Cardiac muscle cell (in vitro differentiated cells and primary cell): ENCODE measurements at regions not wholly inside any gene's neighbourhood (a gene's known extent, or its start where the extent isn't known, plus 50 kb on each side); places are given as distances from the start of the nearest gene placed in this dataset.

ENCODE experiments used
- DNase-seq, 2 donors: peaks; one replicate each; pipeline versions ENCODE4 v3.0.0 to v3.0.0-alpha.2; 2010 to 2017; ENCODE audit warnings: low read depth in 1 of 2, low spot score in 1 of 2
- H3K27ac ChIP-seq: fragments of 200-600 bp; sonication (generic); 2 replicates; pipeline ENCODE4 v1.5.1; 2016
- H3K27me3 ChIP-seq: fragments of 200-600 bp; sonication (generic); 2 replicates; pipeline ENCODE4 v1.6.0; 2016; ENCODE audit warnings: control low read depth
- H3K36me3 ChIP-seq: fragments of 200-600 bp; sonication (generic); 2 replicates; pipeline ENCODE4 v1.5.1; 2016; ENCODE audit warnings: control low read depth
- H3K4me1 ChIP-seq: fragments of 200-600 bp; sonication (generic); 2 replicates; pipeline ENCODE4 v1.8.1; 2017; ENCODE audit warnings: low read depth, mild to moderate bottlenecking, mixed run types
- H3K4me3 ChIP-seq: fragments of 200-600 bp; sonication (generic); 2 replicates; pipeline ENCODE4 v1.5.1; 2016; ENCODE audit warnings: mild to moderate bottlenecking
- H3K9me3 ChIP-seq: fragments of 200-600 bp; sonication (generic); 2 replicates; pipeline ENCODE4 v1.5.1; 2017; ENCODE audit warnings: low read depth, mild to moderate bottlenecking, control low read depth
- CTCF ChIP-seq: IDR thresholded peaks from 2 replicates; pipeline ENCODE4 v1.5.1; 2012; ENCODE audit warnings: low read depth, mild to moderate bottlenecking, low read length

DNA sequence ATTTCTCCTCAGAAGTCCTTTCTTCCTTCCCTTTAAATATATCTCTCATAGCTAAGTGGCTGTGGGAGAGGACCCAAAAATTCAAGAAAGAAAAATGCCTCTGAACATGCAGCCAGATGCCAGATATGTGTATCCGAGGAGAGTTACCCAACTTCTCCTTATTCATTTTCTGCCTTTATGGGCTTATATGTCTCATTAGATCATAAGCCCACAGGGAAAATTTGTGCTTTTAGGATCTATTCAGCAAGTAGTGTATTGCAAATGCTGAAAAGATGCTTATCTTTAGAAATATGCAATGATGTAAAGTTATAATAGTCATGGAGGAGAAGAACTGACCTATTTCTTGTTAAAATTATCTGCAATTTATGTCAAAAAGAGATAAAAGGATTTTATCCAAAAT lies 371.8 kb upstream of the NOCT start:
- peaks cover 16% of the 10 kb centered on the region for H3K4me1 ChIP-seq
- H3K27me3 ChIP-seq = no peaks in the 10 kb centered on the region
- no peak overlapping the region for H3K27ac ChIP-seq
- TF ChIP-seq CTCF = no peak
- DNase-seq = peak in 1 of 2 donors; percentile 25
- no peak overlapping the region for H3K4me3 ChIP-seq
- no peaks in the 10 kb centered on the region for H3K9me3 ChIP-seq
- no peaks in the 10 kb centered on the region for H3K36me3 ChIP-seq

- H3K27ac ChIP-seq = no peak overlapping the region
These were observed 376.4 kb upstream of the NOCT start for GRCh38 chr4:138639018-138639741.

GRCh38 chr4:138636781-138637180 lies 378.8 kb upstream of the NOCT start:
- Histone ChIP-seq H3K4me1 (no peaks in the 10 kb centered on the region), H3K4me3 (no peak overlapping the region), H3K27me3 (no peaks in the 10 kb centered on the region), H3K9me3 (no peaks in the 10 kb centered on the region), H3K27ac (no peak overlapping the region), H3K36me3 (no peaks in the 10 kb centered on the region)
- no peak for TF ChIP-seq CTCF
- DNase-seq = no peak

More at GRCh38 chr4:138639018-138639741, 376.4 kb upstream of the NOCT start:
- TF ChIP-seq CTCF = no peak
- no peaks in the 10 kb centered on the region for H3K9me3 ChIP-seq
- peaks cover 3% of the 10 kb centered on the region for H3K4me1 ChIP-seq
- no peaks in the 10 kb centered on the region for H3K36me3 ChIP-seq
- H3K4me3 ChIP-seq = no peak overlapping the region
- H3K27me3 ChIP-seq = no peaks in the 10 kb centered on the region
- DNase-seq = peak in 1 of 2 donors; percentile 27

DNA sequence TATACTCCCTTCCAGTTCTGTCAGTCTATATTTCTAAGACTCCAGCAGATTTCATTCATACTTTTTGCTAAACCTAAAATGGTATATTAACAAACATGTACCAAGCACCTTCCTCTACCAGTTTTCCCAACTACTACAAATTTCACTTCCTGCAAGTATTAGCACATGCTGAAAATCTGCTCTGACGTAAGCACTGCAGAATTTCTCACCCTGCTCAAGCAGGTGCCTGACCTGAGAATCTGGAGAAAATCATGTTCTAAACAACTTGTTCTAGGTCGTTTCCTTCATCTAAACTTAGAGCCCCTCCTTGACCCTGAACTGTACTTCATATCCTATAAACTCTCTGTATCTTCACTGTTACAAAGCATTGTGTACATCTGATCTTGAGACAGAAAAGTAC lies 380.7 kb upstream of the NOCT start:
- no peak overlapping the region for H3K27ac ChIP-seq
- H3K4me3 ChIP-seq = no peak overlapping the region
- no peak for DNase-seq
- no peaks in the 10 kb centered on the region for H3K9me3 ChIP-seq
- no peak for TF ChIP-seq CTCF
- no peaks in the 10 kb centered on the region for H3K27me3 ChIP-seq
- no peaks in the 10 kb centered on the region for H3K36me3 ChIP-seq
- no peaks in the 10 kb centered on the region for H3K4me1 ChIP-seq

GRCh38 chr4:138633580-138633904 lies 382.0 kb upstream of the NOCT start:
- Histone ChIP-seq H3K27ac (no peak overlapping the region), H3K27me3 (no peaks in the 10 kb centered on the region), H3K4me1 (no peaks in the 10 kb centered on the region), H3K36me3 (no peaks in the 10 kb centered on the region), H3K9me3 (no peaks in the 10 kb centered on the region), H3K4me3 (no peak overlapping the region)
- TF ChIP-seq CTCF = no peak
- no peak for DNase-seq
